Stimulated activated naive CD8-positive, alpha-beta T cell treated with anti-CD3 and anti-CD28 coated beads, Interleukin-15, Interleukin-2, amounts not matched to agents 100 U/mL and 50 U/mL, for 24 hours (primary cell): ENCODE measurements at regions not wholly inside any gene's neighbourhood (a gene's known extent, or its start where the extent isn't known, plus 50 kb on each side); places are given as distances from the start of the nearest gene placed in this dataset.

Source experiments
- ATAC-seq: fragments of 150-1000 bp; cut with Tn5 transposase; one replicate; pipeline ENCODE4 v1.10.0; 2021
- DNase-seq: peaks from one replicate; pipeline ENCODE4 v3.0.0; 2021

GRCh38 chr5:68431186-68431585 is 215.6 kb downstream of the PIK3R1 start:
- DNase-seq = no peak
- no peak for ATAC-seq

- DNase-seq (no peak), ATAC-seq (no peak)
Observed at GRCh38 chr5:68431601-68432337, 216.2 kb downstream of the PIK3R1 start.

GRCh38 chr5:68432682-68433081 is 217.1 kb downstream of the PIK3R1 start:
- DNase-seq (peak; percentile 29), ATAC-seq (no peak)

GRCh38 chr5:68433526-68433922 is 218.0 kb downstream of the PIK3R1 start:
- DNase-seq = no peak
- no peak for ATAC-seq

DNA sequence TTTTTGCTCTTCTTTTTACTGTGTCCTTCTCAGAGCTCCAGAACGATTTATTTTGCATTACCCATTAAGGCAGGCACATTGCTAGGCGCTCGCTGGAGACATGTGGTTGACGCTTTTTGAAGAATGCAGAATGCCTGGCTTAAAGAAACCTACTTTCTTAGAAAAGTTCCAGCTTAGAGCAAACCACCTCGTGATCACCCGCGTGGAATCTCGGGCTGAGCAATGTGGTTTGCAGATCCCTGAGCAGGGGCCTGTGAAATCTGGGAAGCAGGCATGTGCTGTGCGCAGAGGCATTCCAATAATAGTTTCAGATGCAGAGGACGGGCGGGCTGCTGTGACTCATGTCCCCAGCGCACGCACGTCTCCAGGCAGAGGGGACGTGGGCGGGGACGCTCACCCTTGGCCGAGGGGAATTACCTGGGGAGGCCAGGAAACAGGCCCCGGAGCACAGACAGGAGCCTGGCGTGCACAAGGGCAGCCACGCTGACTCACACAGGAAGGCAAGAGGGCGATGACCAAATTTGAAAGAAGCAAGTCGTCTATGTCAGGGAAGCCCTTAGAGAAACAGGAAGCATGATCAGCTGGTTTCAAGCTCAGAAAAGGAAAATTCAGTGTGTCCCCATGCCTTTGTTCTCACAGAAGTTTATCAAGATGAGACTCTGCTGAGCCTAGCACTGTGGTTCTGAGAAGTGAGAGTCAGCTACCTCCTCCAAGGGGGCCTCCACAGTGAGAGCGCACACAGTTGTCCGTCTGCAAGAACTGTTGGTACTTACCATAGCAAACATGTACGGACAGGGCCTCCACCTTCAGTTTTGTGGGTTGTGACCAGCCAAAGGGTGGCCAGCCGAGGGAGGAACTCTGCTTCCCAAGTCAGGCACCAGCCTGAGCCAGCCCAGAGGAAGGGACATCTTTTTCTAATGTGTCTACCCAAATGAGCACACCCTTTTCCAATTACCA is 218.6 kb downstream of the PIK3R1 start:
- peak; percentile 94 for DNase-seq
- ATAC-seq = peak; percentile 93

- no peak for ATAC-seq
- DNase-seq = no peak
Observed at GRCh38 chr5:68435611-68436010, 220.1 kb downstream of the PIK3R1 start.

GRCh38 chr5:68436686-68437520 is 221.3 kb downstream of the PIK3R1 start:
- no peak for ATAC-seq
- DNase-seq = no peak

DNA sequence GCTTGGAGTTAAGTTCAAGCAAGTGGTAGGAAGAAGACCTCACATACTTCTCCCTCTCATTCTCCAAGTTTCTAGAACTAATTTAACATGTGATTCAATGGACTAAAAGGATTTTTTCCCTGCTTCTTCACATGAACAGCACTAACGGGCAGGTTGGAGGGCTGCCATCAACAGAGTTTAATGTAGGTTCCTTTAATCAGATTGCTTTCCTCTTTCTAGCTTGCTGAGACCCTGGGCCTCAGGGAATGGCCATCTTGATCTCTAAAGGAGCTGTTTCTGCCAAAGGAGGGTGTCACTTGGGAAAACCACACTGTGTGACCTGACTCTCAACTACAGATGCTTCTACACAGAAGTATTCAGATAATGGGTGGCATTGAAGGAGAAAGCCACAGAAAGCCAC is 223.3 kb downstream of the PIK3R1 start:
- ATAC-seq = no peak
- no peak for DNase-seq

- ATAC-seq (no peak), DNase-seq (no peak)
Observed at GRCh38 chr5:68440245-68440644, 224.7 kb downstream of the PIK3R1 start.

DNA sequence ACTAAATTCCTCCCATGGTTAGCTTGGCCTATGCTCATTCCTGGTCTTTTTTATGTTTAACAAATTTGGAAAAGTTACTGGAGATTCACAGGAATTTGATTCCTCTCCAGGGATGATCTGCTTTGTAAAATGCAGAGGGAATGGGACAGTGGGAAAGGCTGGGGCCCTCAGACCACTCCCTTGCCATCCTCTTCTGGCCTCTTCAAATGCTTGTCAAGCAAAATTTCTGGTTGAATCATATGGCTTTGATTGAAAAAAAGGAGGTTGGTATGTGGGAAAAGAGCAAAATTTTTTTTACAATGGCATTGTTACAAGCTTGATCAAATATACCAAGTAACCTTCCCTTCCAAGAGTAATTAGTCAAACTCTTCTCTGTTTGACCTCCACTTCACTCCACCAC is 225.1 kb downstream of the PIK3R1 start:
- no peak for ATAC-seq

GRCh38 chr5:68441309-68442073 is 225.9 kb downstream of the PIK3R1 start:
- ATAC-seq (peak; percentile 96), DNase-seq (no peak)

More for the DNA sequence above, 225.1 kb downstream of the PIK3R1 start:
- no peak for DNase-seq

DNA sequence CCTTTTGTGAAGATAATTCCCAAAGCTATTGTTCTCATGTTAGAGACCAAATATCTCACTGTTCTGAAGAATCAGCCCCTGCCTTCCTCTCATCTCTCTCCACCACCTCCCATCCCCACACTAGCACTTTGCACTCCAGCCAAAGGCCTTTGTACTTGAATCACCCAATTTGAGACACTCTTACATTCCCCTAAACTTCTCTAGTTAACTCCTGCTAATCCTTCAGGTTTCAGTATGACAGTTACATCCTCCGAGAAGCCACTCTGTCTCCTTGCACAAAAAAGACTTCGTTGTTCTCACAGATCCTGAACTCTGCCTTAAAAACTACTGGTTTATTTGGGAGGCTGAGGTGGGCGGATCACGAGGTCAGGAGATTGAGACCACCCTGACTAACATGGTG is 227.5 kb downstream of the PIK3R1 start:
- ATAC-seq (no peak), DNase-seq (no peak)

DNA sequence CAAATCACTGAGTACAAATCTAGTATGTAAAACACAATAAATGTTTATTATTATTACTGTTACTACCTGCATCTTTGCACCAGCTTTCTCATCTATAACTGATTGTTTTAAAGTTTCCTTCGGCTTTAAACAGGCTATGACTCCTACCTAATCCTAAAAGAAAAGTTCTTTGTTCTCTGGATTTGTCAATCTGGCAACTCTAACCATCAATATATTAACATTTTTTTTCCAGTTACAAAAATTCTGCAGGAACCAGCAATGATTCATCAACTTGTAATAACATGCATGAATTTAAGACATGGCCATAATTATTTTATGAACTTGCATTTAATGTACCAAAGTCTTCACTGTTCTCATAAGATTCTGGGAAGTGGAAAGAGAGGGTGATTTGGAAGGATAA is 228.5 kb downstream of the PIK3R1 start:
- ATAC-seq (no peak), DNase-seq (no peak)

DNA sequence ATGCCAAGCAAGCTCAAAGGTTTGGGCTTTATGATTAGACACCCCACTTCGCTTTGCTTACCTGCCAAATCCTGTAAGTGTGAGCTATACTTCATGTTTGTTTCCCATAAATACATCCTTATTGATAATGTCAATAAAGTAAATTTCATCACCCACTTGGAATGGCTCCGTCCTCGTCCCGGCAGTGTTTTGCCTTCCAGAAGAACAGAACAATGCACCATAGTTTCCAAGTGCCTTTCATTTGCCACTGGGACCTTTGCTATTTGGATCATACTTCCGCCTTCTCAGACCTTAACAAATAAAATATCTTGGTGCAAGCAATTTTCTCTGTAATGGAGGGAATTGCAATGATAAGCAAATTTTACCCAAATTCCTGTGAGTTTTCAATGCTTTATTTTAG is 229.3 kb downstream of the PIK3R1 start:
- ATAC-seq (no peak), DNase-seq (no peak)

- ATAC-seq (no peak), DNase-seq (no peak)
Observed at GRCh38 chr5:68445257-68446069, 229.9 kb downstream of the PIK3R1 start.

- DNase-seq (no peak), ATAC-seq (no peak)
Observed at GRCh38 chr5:68446070-68446357, 230.5 kb downstream of the PIK3R1 start.

DNA sequence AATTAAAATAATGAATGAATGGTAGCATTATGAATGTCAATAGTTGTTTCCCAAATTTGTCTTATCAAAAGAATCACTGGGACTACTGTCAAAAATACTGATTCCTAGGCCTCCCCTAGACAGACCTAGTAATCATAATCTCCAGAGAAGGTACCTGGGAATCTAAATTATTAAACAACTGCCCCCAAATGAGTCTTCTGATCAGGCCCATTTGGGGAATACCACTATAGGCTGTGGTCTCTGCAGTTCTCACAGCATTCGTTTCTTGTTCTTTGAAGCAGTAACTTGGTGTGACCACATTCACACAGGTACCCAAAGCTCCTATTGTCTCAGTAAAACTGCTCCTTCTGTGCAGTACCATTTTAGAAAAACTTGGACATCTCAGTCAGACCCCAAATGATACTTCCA is 230.9 kb downstream of the PIK3R1 start:
- DNase-seq (no peak), ATAC-seq (no peak)

DNA sequence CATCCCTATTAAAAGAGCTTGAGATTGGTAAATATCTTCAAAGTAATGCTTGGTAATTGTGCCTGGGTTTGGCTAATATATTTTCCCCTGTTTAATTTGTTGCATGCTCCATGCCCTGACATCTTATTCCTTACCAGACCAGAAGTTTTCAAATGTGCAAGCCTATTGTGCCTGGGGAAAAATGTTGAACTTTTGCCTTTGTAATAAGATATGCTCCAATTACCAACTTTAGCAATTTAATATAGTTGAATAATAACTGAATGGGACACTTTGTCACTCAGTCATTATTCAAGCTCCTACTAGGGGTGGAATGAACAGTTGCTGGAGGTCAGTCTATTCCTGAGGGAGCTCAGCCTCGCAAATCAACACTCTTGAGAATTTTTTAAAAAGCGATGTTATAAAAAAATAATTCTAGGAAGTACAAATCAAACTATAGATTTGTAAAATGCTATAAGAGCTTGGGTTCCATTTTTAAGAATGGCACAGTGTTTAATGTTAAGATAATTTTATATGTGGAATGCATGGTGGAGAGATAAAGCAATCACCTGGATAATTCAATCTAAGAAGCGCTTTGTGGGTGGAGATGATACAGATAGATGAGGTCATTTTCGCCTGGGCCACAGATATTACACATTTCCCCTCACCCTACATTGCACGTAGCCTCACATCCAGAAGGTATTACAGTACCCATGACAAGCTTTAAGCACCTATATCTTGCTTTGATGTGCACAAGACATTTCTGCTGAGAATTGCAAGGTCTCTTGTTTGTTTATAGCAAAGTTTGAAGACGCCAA is 231.8 kb downstream of the PIK3R1 start:
- DNase-seq = no peak
- no peak for ATAC-seq

- DNase-seq (no peak), ATAC-seq (no peak)
Observed at GRCh38 chr5:68449380-68449779, 233.8 kb downstream of the PIK3R1 start.

- DNase-seq (no peak), ATAC-seq (no peak)
Observed at GRCh38 chr5:68450245-68450852, 234.8 kb downstream of the PIK3R1 start.
